PC-9 (cell line): ENCODE measurements at regions not wholly inside any gene's neighbourhood (a gene's known extent, or its start where the extent isn't known, plus 50 kb on each side); places are given as distances from the start of the nearest gene placed in this dataset.

Experiments used
- BruUV-seq: library from RNA; stranded (reverse); fragments of 400-500 nt; replicated peaks from 2 replicates; lab custom pipeline; 2021; lab: Mats Ljungman, UMichigan
- CTCF ChIA-PET: fragments of 300-600 bp; sonication (Branson Sonifier 250); formaldehyde crosslinking; loops from one replicate; lab custom pipeline; 2022; ENCODE audit warnings: antibody characterized with exemption; lab: Charles Lee
- POLR2A ChIA-PET: fragments of 300-600 bp; sonication (Branson Sonifier 250); formaldehyde crosslinking; loops from one replicate; lab custom pipeline; 2022; ENCODE audit warnings: antibody characterized with exemption; ENCODE audit not compliant: unreplicated experiment; lab: Charles Lee
- DNase-seq, 2 experiments: peaks; one replicate each; pipeline versions ENCODE4 v3.0.0 to v3.0.0-alpha.2; 2015 to 2022; ENCODE audit warnings: mixed read lengths in 1 of 2
- H2AFZ ChIP-seq: fragments of 200-600 bp; sonication (generic); 2 replicates; pipeline ENCODE4 v1.8.1; 2017; ENCODE audit warnings: antibody characterized with exemption
- H3F3A ChIP-seq: fragments of 200-600 bp; sonication (generic); 2 replicates; pipeline ENCODE4 v1.8.1; 2017; ENCODE audit warnings: antibody characterized with exemption, mild to moderate bottlenecking, low read depth; ENCODE audit not compliant: insufficient read depth
- H3K27ac ChIP-seq: fragments of 200-600 bp; sonication (generic); 2 replicates; pipeline ENCODE4 v1.6.1; 2016; ENCODE audit warnings: mixed run types
- H3K27me3 ChIP-seq: fragments of 200-600 bp; sonication (generic); 2 replicates; pipeline ENCODE4 v1.6.1; 2016; ENCODE audit warnings: low read depth, mixed run types; ENCODE audit not compliant: insufficient read depth
- H3K36me3 ChIP-seq: fragments of 200-600 bp; sonication (generic); 2 replicates; pipeline ENCODE4 v1.6.1; 2016; ENCODE audit warnings: low read depth, mixed run types
- H3K4me1 ChIP-seq: fragments of 200-600 bp; sonication (generic); replicated peaks from 2 replicates; pipeline ENCODE4 v1.6.1; 2016; ENCODE audit warnings: mixed run types; ENCODE audit not compliant: insufficient read depth
- H3K4me2 ChIP-seq: fragments of 200-600 bp; sonication (generic); 2 replicates; pipeline ENCODE4 v1.6.1; 2017; ENCODE audit warnings: mixed run types
- H3K4me3 ChIP-seq: fragments of 200-600 bp; sonication (generic); 2 replicates; pipeline ENCODE4 v1.6.1; 2016; ENCODE audit warnings: mixed run types
- H3K79me2 ChIP-seq: fragments of 200-600 bp; sonication (generic); 2 replicates; pipeline ENCODE4 v1.6.1; 2017; ENCODE audit warnings: low read depth, mixed run types
- H3K9me2 ChIP-seq: fragments of 200-600 bp; sonication (generic); 2 replicates; pipeline ENCODE4 v1.8.1; 2017; ENCODE audit warnings: mild to moderate bottlenecking; ENCODE audit not compliant: insufficient read depth
- H3K9me3 ChIP-seq: fragments of 200-600 bp; sonication (generic); 2 replicates; pipeline ENCODE4 v1.8.1; 2016; ENCODE audit warnings: low read depth; ENCODE audit not compliant: insufficient read depth
- H4K20me1 ChIP-seq: fragments of 200-600 bp; sonication (generic); 2 replicates; pipeline ENCODE4 v1.8.1; 2017; ENCODE audit not compliant: insufficient read depth
- EZH2 ChIP-seq: fragments of 200-600 bp; sonication (generic); IDR thresholded peaks from 2 replicates; pipeline ENCODE4 v1.8.0; 2017; ENCODE audit warnings: antibody characterized with exemption, low read depth
- intact Hi-C: fragments of 100-400 bp; cut with micrococcal nuclease; formaldehyde crosslinking; loops from one replicate; pipeline ENCODE4 v1.10.0; 2022; ENCODE audit not compliant: unreplicated experiment
- TF ChIP-seq, protein P1 (sequence below): fragments of 200-600 bp; sonication (generic); conservative IDR thresholded peaks from 2 replicates; pipeline ENCODE4 v1.6.1; 2017; ENCODE audit warnings: mixed run types, antibody characterized with exemption, mild to moderate bottlenecking, moderate library complexity

DNA sequence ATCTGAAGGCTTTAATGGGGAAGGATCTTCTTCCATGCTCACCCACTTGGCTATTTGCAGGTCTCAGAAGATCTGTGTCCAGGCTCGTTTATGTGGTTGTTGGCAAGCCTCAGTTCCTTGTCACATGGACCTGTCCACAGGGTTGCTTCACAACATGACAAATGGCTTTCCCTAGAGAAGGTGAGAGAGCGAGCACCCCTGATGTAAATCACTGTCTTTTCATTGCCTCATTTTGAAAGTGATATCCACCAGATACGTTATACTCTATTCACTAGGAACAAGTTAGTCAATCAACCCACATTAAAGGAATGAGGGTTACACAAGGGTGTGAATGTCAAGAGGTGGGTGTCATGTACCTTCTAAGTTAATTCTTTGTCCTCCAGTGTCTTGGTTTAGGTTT, 433.3 kb downstream of the RPS6KC1 start:
- H3K79me2 ChIP-seq, result no peaks in the 10 kb centered on the region
- TF ChIP-seq EZH2, result no peak
- TF ChIP-seq, protein P1, sequence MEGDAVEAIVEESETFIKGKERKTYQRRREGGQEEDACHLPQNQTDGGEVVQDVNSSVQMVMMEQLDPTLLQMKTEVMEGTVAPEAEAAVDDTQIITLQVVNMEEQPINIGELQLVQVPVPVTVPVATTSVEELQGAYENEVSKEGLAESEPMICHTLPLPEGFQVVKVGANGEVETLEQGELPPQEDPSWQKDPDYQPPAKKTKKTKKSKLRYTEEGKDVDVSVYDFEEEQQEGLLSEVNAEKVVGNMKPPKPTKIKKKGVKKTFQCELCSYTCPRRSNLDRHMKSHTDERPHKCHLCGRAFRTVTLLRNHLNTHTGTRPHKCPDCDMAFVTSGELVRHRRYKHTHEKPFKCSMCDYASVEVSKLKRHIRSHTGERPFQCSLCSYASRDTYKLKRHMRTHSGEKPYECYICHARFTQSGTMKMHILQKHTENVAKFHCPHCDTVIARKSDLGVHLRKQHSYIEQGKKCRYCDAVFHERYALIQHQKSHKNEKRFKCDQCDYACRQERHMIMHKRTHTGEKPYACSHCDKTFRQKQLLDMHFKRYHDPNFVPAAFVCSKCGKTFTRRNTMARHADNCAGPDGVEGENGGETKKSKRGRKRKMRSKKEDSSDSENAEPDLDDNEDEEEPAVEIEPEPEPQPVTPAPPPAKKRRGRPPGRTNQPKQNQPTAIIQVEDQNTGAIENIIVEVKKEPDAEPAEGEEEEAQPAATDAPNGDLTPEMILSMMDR, result no peak
- ChIA-PET CTCF (interaction anchor here (0.6 kb wide), 1 partner anchor 353 kb away, joined by 7 read pairs; no protein-coding TSS in a partner anchor), POLR2A (interaction anchor here (0.6 kb wide), 1 partner anchor 284 kb away, joined by 5 read pairs; no protein-coding TSS in a partner anchor)
- H3F3A ChIP-seq, result no peaks in the 10 kb centered on the region
- no peaks in the 10 kb centered on the region for H3K9me2 ChIP-seq
- H3K27me3 ChIP-seq, result no peaks in the 10 kb centered on the region
- H3K9me3 ChIP-seq, result no peaks in the 10 kb centered on the region
- H3K36me3 ChIP-seq, result no peaks in the 10 kb centered on the region
- no peak overlapping the region for H3K27ac ChIP-seq
- H3K4me2 ChIP-seq, result no peak overlapping the region
- H4K20me1 ChIP-seq, result no peaks in the 10 kb centered on the region
- intact Hi-C loops, result no loop called here
- H3K4me1 ChIP-seq, result no peaks in the 10 kb centered on the region
- DNase-seq, result peak in 1 of 2 experiments; percentile 67
- no peak overlapping the region for H2AFZ ChIP-seq
- H3K4me3 ChIP-seq, result no peak overlapping the region
- no TSS peak for BruUV-seq

DNA sequence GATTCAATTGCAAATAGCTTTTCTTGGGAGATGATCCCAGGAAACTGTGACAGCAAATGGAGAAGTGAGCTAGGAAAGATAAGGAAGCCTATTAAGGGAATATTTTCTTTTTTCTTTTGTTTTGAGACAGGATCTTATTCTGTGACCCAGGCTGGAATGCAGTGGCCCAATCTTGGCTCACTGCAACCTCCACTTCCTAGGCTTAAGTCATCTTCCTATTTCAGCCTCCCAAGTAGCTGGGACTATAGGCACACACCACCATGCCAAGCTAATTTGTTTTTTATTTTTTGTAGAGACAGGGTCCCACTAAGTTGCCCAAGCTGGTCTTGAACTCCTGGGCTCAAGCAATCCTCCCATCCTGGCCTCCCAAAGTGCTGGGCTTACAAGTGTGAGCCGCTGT, 433.7 kb downstream of the RPS6KC1 start:
- no TSS peak for BruUV-seq
- no peaks in the 10 kb centered on the region for H3K36me3 ChIP-seq
- no peak for TF ChIP-seq EZH2
- TF ChIP-seq, protein P1, result no peak
- CTCF ChIA-PET, result interaction anchor here (0.6 kb wide), 1 partner anchor 354 kb away, joined by 7 read pairs; no protein-coding TSS in a partner anchor
- no peak overlapping the region for H3K4me2 ChIP-seq
- no peaks in the 10 kb centered on the region for H3K4me1 ChIP-seq
- POLR2A ChIA-PET, result interaction anchor here (0.6 kb wide), 1 partner anchor 285 kb away, joined by 5 read pairs; no protein-coding TSS in a partner anchor
- H3F3A ChIP-seq, result no peaks in the 10 kb centered on the region
- H3K27ac ChIP-seq, result no peak overlapping the region
- H2AFZ ChIP-seq, result no peak overlapping the region
- no peak for DNase-seq
- H3K9me3 ChIP-seq, result no peaks in the 10 kb centered on the region
- no peaks in the 10 kb centered on the region for H4K20me1 ChIP-seq
- H3K79me2 ChIP-seq, result no peaks in the 10 kb centered on the region
- H3K9me2 ChIP-seq, result no peaks in the 10 kb centered on the region
- intact Hi-C loops, result no loop called here
- no peak overlapping the region for H3K4me3 ChIP-seq
- H3K27me3 ChIP-seq, result no peaks in the 10 kb centered on the region

DNA sequence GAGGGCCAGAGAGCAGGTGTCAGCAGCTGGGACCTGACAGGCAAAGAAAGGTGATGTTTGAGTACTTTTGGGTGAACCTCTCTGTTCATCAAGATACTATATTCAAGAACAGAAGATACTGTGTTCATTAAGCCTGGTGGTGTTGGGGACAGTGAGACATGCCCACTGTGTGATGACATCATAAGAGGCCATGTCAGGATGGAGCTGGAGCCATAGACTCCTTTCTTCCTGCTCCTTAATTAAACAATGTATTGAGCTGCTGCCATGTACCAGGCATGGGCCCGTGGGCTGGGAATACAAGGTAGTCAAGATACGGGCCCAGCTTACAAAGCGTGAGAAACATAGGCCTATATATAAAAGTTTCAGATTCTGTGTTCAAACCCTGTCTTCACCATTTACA, 435.4 kb downstream of the RPS6KC1 start:
- DNase-seq, result no peak
- no peaks in the 10 kb centered on the region for H3K9me3 ChIP-seq
- no peak overlapping the region for H3K27ac ChIP-seq
- intact Hi-C loops, result no loop called here
- no peaks in the 10 kb centered on the region for H3K79me2 ChIP-seq
- H2AFZ ChIP-seq, result no peak overlapping the region
- TF ChIP-seq EZH2, result no peak
- TF ChIP-seq, protein P1, result no peak
- ChIA-PET POLR2A (no interaction called here), CTCF (no interaction called here)
- H3K4me3 ChIP-seq, result no peak overlapping the region
- BruUV-seq, result no TSS peak
- no peaks in the 10 kb centered on the region for H3F3A ChIP-seq
- H4K20me1 ChIP-seq, result no peaks in the 10 kb centered on the region
- no peaks in the 10 kb centered on the region for H3K27me3 ChIP-seq
- H3K4me1 ChIP-seq, result no peaks in the 10 kb centered on the region
- H3K4me2 ChIP-seq, result no peak overlapping the region
- no peaks in the 10 kb centered on the region for H3K36me3 ChIP-seq
- no peaks in the 10 kb centered on the region for H3K9me2 ChIP-seq
